ENCODE measurements at regions not wholly inside any gene's neighbourhood (a gene's known extent, or its start where the extent isn't known, plus 50 kb on each side); places are given as distances from the start of the nearest gene placed in this dataset.
A peak's percentile ranks its signal among the peaks of the same experiment; 100 is the strongest.

DNA sequence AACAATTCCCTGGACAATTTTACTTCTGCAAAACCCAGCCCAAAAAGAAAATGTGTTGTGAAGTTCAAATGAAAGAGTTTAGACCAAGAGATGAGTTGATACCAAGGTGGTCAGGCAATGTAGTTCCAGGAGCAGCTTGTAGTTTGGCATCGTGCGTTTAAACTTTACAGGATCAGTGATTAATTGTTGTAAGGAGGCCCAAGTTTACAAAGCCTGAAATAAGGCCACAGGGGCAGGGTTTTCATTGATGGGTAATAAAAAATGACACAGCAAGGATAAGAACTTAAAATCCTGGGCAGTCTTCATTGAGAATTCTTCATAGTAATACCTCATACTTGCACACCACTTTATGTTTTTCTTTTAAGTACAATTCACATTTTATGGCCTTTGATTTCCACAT is 463.9 kb upstream of the HNRNPA3 start:
- intact Hi-C loops (cut with DNase I, micrococcal nuclease), result no loop called here
- no peak for DNase-seq
- ATAC-seq, result no peak

DNA sequence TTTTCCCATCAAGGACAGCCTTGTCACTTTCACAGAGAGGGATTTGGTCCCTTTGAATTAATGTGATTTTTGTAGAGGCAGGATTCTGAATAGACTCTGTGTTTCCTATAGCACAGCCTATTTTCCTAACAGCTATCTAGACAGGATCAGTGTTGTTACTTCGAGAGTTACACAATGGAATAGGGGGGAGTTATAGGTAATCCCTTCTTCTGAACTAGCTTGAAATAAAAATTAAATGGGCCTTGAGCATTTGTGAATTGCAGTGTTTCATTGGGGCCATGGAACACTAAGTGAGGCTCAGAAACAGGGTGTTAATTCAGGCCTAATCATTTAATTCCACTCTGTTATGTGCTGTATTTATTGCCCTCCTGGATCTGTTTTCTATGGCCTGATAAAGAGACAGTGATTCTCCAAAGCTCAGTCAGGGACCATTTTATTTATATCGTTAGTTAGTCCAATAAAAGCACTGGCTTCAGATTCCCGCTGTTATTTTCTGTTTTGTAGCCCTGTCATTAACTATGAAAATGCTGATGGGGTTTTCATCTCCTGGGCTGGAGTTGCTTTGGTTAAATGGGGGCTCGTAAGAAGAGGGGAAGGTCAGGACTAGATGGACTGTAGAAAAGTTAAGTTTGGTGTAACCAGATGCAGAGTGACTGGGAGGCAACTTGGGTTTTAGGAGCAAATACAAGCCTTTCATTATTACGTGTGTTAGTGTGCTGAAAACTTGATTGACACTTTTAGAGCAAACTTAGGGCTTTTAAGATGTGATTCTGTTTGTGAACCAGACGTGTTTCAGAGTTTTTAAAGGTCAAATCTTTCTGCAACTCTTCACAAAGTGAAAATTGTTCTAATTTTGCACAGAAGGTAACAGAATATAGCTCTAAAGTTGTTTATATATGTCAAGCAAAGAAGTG is 461.0 kb upstream of the HNRNPA3 start:
- intact Hi-C loops (cut with DNase I, micrococcal nuclease), result no loop called here
- no peak for DNase-seq
- no peak for ATAC-seq

DNA sequence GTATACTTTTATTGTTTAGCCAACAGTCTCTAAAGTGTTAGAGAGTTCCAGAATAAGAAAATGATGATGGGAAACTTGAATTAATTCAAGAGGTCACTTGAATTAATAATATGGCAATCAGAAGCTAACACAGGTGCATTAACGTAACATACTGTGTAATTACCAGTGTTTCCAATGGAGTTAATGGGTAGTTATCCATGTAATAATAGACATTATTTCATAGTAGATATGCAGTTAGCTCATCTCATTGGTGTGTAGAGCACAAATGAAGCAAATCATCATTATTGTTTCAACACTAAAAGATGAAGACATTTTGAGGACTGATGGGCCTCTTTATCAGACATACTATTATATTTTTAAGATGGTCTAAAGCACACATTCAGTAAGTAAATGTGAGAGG is 460.3 kb upstream of the HNRNPA3 start:
- no peak for ATAC-seq
- DNase-seq, result no peak
- intact Hi-C loops (cut with DNase I, micrococcal nuclease), result no loop called here

DNA sequence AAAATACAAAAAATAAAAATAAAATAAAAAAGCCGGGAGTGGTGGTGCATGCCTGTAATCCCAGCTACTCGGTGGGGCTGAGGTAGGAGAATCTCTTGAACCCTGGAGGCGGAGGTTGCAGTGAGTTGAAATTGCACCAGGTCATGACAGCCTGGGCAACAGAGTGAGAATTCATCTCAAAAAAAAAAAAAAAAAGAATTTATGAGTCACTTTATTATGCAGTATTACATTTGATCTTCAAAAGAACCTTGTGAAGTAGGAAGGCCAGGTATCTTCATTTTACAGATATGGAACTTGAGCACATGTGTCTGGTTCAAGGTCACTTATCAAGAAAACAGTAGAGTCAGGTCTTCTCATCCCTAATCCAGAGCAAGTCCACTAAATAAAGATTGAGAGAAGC is 459.4 kb upstream of the HNRNPA3 start:
- intact Hi-C loops (cut with DNase I, micrococcal nuclease), result no loop called here
- no peak for DNase-seq
- no peak for ATAC-seq

DNA sequence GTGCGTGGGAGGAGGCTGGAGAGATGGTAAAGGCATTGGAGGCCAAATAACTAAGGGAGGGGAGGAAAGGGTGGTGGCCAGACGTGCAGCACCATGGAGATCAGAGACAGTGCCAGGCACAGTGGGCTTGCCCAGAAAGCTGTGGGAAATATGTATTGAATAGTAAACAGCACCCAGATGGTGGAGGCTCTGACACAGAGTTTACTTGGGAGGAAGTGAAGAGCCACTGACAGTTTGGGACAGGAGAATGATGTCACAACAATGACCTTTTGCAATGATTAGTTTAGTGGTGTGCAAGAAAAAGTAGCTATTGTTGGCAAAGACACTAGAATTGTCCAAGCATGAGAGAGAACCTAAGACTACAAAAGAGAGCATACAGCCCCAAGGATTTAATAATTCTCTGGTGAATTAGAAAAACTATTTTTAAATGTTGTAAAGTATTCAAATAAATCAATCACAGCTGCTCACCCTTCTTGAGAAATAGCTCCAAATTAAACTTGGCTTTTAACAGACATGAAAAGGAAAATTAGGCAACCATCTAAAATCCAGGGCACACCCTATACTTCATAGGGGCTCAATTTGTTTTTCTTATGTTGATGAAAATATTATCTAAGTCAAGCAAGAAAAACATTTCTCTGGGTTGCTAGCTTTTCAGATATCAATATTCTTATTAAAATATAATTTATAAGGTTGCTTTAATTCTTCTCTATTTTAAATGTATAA is 458.7 kb upstream of the HNRNPA3 start:
- intact Hi-C loops (cut with DNase I, micrococcal nuclease), result no loop called here
- DNase-seq (no peak), ATAC-seq (no peak)

DNA sequence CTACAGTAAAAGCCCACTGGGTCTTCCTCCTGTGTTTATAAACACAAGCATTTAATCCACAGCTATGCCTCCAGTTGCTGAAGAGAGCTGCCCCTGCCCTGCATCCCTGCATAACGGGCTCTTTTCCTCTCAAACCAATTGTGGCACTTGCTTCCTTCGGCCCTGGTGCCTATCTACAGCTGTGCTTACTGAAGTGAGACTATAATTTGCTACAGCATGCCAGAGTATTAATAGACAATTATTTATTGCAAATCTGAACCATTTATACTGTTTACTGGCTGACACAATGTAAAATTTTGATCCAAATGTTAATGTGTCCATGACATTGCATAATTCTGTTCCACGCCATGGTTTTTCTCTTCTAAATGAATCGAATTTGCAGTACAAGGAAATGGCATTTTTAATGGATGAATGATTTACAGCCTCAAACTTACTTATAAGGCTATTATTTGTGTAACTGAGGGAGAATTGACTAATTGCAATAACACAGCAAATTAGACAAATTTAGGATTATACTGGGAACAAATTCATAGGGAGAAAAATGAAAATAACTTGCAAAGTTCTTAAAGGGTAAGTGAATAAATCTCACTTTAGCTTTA is 457.0 kb upstream of the HNRNPA3 start:
- intact Hi-C loops (cut with DNase I, micrococcal nuclease), result no loop called here
- ATAC-seq (no peak), DNase-seq (no peak)

DNA sequence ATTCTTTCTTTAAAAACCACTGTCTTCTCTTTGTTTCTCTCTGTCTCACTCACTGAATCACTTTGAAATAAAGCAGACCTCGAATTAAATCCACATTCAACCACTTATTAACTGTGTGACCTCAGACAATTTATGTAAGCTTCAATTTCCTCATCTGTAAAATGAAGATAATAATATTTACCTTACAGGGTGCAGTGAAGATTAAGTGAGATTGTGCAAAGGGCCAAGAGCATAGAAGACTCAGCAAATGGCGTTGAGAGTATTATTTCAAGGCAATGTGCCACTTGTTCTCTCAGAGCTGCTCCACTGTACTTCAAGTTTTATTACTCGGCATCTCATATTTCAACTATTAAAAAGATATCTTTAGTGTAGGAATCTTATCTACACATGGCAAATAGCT is 454.2 kb upstream of the HNRNPA3 start:
- no peak for DNase-seq
- peak; percentile 58 for ATAC-seq
- intact Hi-C loops (cut with DNase I, micrococcal nuclease), result no loop called here

DNA sequence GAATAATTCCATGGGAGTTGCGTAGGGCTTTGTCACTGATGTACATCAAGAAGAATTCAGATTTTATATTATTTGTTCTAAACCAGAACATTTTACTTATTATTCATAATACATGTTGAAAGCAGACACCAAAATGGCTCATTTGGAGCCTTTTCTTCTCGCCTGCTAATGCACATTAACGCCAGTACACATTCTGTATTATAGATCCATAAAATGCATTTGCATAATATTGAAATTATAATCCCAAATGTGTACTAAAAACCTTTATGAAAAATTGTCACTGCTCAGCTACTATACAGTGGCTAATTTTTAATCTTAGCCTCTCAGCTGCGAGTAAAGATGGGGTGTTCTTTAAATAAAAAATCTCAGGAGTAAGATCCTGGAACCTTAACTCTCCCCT is 452.2 kb upstream of the HNRNPA3 start:
- ATAC-seq (no peak), DNase-seq (no peak)
- intact Hi-C loops (cut with DNase I, micrococcal nuclease), result no loop called here

DNA sequence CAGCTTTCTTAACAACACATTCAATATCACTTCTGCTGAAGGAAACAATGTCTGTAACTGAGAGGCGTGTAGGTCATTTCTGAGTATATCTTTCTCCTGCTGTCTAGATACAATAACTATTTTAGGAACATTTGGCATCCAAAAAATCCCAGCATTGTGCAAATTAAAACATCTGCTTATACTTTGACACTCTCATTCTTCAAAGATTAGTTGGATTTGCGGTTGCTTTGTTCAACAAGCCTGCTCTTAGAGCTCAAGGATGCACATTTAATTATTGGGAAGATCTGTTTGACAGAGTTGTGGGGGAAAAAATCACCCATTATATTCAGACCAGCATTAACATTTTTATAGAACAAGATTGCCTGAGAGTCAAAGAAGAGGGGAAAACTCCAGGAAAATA is 449.5 kb upstream of the HNRNPA3 start:
- intact Hi-C loops (cut with DNase I, micrococcal nuclease), result no loop called here
- ATAC-seq (no peak), DNase-seq (no peak)

DNA sequence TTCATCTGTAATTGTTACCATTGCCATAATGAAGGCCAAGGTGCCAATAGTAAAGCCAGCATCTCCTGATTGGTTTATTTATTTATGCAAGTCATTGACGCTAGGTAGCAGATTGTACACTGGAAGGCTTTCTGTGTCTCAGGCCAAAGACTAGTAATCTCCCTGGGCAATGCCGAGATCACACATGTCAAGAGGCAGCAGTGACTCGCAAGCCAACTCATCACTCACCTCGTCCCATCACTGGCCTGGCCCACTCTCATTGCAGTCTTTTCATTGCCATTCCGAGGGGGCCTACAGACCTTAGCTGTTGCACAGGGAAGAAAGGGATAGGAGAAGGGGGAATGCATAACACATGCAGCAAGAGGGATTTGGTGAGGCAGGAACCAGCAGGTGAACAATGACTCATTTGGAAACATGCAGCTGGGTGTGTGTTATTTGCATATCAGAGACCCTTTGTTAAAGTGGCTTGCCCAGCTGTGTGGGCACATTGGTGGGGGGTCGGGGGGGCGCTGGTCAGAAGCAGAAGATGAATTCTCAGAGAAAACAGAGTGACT is 448.7 kb upstream of the HNRNPA3 start:
- DNase-seq (no peak), ATAC-seq (no peak)
- intact Hi-C loops (cut with DNase I, micrococcal nuclease), result no loop called here

DNA sequence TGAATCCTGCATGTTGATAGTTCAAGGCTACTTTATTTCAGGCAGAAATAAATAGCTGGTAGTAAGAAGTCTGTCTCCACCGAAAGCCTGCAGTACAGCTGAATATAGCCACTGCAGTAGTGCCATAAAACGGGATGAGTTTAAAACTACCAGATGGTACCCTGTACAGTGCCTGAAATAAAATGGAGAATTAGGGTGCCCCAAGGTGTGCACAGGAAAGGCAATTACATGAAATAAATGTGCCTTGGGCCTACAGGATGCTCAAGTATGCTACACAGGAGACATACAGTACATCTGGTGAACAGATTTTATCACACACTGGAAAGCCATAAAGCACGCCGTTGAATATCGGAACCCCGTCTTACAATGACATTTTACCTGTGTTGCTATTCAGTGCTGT is 447.7 kb upstream of the HNRNPA3 start:
- ATAC-seq (no peak), DNase-seq (no peak)
- intact Hi-C loops (cut with DNase I, micrococcal nuclease), result no loop called here

DNA sequence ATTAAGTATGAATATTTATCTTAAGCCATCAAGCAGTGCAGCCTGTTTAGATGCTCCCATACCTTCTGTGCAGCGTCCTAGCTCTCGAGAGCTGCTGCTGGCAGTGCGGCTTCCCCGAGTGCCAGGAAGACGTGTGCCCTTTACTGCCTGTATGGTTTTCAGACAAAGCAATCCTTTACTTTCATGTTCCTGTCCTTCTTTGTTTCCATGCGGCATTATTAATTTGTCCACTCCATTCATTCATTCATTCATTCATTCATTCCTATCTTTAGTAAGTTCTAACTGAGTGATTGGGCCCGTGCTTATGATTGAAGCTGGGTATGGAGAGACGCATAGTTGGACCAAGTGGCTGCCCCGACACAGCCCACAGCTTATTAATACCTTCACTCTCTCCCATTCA is 446.6 kb upstream of the HNRNPA3 start:
- DNase-seq (no peak), ATAC-seq (no peak)
- intact Hi-C loops (cut with DNase I, micrococcal nuclease), result no loop called here

DNA sequence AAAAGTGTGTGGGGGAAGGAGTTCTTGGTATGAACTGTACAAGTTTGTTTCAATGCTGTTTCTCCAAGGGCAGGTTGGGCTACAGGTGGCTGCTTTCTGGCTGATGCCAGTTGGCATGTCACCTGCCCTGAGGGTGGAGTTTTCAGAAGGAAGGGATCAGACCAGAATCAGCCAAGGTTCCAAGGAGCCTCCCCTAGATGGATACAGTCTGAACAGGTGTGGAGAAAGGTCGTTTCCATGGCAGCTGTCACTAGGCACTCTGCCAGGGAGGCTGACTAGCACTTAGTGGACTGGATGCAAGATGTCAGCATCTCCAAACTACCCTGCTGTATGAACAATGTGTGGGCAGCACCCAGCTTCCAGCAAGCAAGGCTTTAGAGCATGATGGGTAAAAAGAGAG is 444.4 kb upstream of the HNRNPA3 start:
- intact Hi-C loops (cut with DNase I, micrococcal nuclease), result no loop called here
- peak in 1 of 2 donors; percentile 27 for DNase-seq
- peak; percentile 50 for ATAC-seq

DNA sequence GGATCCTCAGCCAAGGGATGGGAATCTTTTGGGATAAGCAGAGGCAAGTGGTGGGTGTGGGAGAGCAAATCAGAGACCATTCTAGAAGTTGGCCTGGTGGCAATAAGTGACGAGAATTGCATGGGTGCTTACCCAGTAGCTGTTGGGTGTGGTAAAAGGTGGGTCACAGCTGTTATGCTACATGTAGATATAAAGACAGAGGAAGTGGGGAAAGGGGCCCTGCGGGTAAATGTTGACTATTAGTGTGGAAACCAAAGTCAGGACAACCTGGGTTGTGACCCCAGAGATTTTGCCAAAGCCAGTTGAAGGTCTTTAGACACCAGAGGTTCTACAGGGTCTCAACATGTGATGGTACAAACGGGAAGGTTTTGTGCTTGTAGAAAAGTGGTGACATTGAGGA is 443.6 kb upstream of the HNRNPA3 start:
- intact Hi-C loops (cut with DNase I, micrococcal nuclease), result no loop called here
- DNase-seq (no peak), ATAC-seq (no peak)

DNA sequence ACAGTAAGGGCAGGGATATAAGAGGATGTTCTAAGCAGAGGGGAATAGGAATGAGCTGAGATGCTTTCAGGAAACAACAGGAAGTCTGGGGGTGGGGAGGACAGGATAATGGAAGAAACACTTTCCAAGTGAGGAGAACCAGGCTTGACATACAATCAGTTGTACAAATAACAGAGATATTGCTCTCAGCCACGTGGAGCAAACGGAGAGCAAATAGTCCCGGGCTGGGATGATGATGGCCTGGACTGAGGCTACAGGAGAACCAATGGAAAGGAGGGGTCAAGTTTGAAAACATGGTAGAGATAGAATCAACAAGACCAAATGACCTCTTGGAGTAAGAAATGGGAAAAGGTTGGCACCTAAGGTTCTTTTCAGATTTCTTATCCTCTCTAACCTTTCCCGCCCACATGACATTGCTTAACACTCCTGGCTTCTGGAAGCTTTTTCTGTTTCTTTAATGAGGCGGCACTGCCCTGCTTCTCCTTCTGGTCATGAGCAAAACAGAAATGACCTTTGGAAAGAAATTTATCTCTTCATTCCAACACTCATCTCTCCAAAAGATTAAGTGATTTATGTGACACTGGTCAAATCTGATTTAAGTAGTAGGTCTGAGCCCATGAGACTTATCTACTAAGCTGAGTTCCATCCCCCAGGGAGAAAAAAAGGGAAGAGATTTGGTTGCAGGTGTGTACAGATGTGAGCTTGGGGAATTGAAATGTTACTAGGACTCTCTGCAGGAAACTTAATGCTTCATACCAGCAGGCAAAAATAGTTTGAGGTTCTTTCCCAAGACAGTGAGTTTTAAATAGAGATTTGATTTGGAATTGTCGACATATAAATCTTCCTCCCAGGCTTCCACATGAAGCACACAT is 442.9 kb upstream of the HNRNPA3 start:
- ATAC-seq, result no peak
- DNase-seq, result no peak
- intact Hi-C loops (cut with DNase I, micrococcal nuclease), result no loop called here

DNA sequence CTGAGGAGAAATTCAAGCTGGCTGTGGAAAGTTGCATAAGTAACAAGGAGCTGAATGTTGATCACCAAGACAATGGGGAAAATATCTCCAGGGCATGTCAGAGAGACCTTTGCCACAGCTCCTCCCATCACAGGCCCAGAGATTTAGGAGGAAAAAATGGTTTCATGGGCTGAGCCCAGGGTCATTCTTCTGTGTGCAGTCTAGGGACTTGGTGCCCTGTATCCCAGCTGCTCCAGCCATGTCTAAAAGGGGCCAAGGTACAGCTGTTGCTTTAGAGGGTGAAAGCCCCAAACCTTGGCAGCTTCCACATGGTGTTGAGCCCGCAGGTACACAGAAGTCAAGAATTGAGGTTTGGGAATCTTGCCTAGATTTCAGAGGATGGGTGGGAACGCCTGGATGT is 439.8 kb upstream of the HNRNPA3 start:
- DNase-seq (no peak), ATAC-seq (no peak)
- intact Hi-C loops (cut with DNase I, micrococcal nuclease), result no loop called here

DNA sequence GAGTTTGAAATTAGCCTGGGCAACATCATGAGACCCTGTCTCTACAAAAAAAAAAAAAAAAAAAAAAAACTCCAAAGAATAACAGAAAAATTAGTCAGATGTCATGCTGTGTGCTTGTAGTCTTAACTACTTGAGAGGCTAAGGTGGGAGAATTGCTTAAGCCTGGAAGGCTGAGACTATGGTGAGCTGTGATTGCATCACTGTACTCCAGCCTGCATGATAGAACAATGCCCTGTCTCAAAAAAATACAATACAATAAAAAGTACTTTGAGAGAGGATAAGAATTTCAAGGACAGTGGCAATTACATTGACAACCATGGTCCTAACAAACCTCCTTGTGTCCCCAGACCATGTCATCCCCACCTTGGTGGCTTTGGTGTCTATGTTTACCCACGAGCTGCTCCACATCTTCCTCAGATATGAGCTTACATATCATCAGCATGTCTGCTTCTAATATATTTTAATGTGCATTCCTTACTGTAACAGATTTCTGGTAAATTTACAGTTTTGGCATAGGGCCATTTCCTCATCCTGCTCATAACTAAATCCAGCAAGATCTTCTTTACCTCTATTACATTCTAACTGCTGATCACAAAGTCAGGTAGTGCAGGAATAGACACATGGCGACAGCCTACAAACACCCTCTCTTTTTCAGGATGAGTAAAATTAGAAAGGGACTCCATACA is 437.7 kb upstream of the HNRNPA3 start:
- intact Hi-C loops (cut with DNase I, micrococcal nuclease), result no loop called here
- DNase-seq (no peak), ATAC-seq (no peak)

DNA sequence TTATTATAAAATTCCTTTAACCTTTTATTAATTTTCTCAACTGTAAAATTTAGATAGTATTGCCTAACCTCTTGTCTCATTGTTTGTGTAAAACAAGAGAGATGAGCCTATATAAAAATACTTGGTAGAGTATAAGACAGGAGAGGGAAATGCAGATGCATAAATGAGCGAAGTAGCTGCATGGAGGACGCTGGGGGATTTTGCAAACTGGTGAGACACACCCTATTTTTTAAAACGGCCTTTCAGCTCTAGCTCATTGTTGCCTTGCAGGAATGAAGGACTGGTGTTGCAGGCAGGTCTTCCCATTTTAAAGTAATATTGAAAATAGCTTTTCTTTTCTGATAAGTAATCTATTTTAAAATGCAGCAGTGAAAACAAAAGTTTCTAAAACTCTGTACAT is 435.3 kb upstream of the HNRNPA3 start:
- DNase-seq, result no peak
- no peak for ATAC-seq
- intact Hi-C loops (cut with DNase I, micrococcal nuclease), result no loop called here

All from left colon (tissue), 2 donors.